A549 (cell line): ENCODE measurements at regions not wholly inside any gene's neighbourhood (a gene's known extent, or its start where the extent isn't known, plus 50 kb on each side); places are given as distances from the start of the nearest gene placed in this dataset.

ENCODE experiments used
- CEBPB ChIP-seq, 2 experiments: fragments of >200 bp in 1 of 2; sonication (Bioruptor Twin) in 1 of 2; formaldehyde crosslinking in 1 of 2; IDR thresholded peaks; 2 replicates each; pipeline ENCODE4 v1.6.1; 2012 to 2016
- CTCF ChIP-seq: fragments of >200 bp; sonication (Bioruptor Twin); formaldehyde crosslinking; IDR thresholded peaks from 3 replicates; pipeline ENCODE4 v1.5.1; 2016
- EP300 ChIP-seq, 2 experiments: fragments of >200 bp; sonication (Bioruptor Twin); formaldehyde crosslinking; IDR thresholded peaks; 2 replicates in 1 of 2; 3 replicates in 1 of 2; pipeline ENCODE4 v1.6.1; 2016 to 2017
- HDAC2 ChIP-seq: fragments of 200-600 bp; sonication (generic); IDR thresholded peaks from 2 replicates; pipeline ENCODE4 v1.6.1; 2016
- JUNB ChIP-seq: fragments of >200 bp; sonication (Bioruptor Twin); formaldehyde crosslinking; IDR thresholded peaks from 2 replicates; pipeline ENCODE4 v1.6.1; 2016
- MAFK ChIP-seq: fragments of 450-650 bp; IDR thresholded peaks from 2 replicates; pipeline ENCODE4 v1.6.1; 2014; ENCODE audit not compliant: partially characterized antibody
- PHF8 ChIP-seq: fragments of 200-600 bp; sonication (generic); IDR thresholded peaks from 2 replicates; pipeline ENCODE4 v1.6.1; 2016; ENCODE audit warnings: low read depth, mild to moderate bottlenecking, antibody characterized with exemption, moderate library complexity, borderline replicate concordance
- POLR2A ChIP-seq: IDR thresholded peaks from 2 replicates; pipeline ENCODE4 v1.6.1; 2012; ENCODE audit warnings: mild to moderate bottlenecking, low read length
- REST ChIP-seq: fragments of 200-600 bp; sonication (generic); IDR thresholded peaks from 2 replicates; pipeline ENCODE4 v1.6.1; 2016; ENCODE audit warnings: antibody characterized with exemption, mild to moderate bottlenecking, moderate library complexity
- SMC3 ChIP-seq: fragments of >200 bp; sonication (Bioruptor Twin); formaldehyde crosslinking; IDR thresholded peaks from 3 replicates; pipeline ENCODE4 v1.6.1; 2018; ENCODE audit warnings: inconsistent platforms
- ZFP36 ChIP-seq: fragments of 450-650 bp; IDR thresholded peaks from 2 replicates; pipeline ENCODE4 v1.6.1; 2014; ENCODE audit warnings: borderline replicate concordance; ENCODE audit not compliant: partially characterized antibody

- TF ChIP-seq HDAC2 (no peak), ZFP36 (no peak), CTCF (no peak), EP300 (IDR thresholded peaks at IDR 0.05) (no peak), POLR2A (no peak), PHF8 (no peak), MAFK (no peak), SMC3 (no peak), JUNB (no peak), REST (no peak), CEBPB (IDR thresholded peaks at IDR 0.05) (no peak)
Measured at GRCh38 chr16:80148826-80149225, 392.0 kb upstream of the DYNLRB2 start.
